Heart left ventricle (tissue), 16 donors: ENCODE measurements at regions not wholly inside any gene's neighbourhood (a gene's known extent, or its start where the extent isn't known, plus 50 kb on each side); places are given as distances from the start of the nearest gene placed in this dataset.
"Not testable (repeated sequence)": the region's sequence is repeated elsewhere in the genome, so short reads cannot be mapped to it uniquely, and the experiment has no call there.

Experiments used
- ATAC-seq, 4 donors: fragments of 200-7000 bp; cut with Tn5 transposase; one replicate each; pipeline ENCODE4 v1.9.1; 2020 to 2022; ENCODE audit warnings: moderate library complexity in 4 of 4, mild to moderate bottlenecking in 3 of 4, moderate number of reproducible peaks in 1 of 4
- DNase-seq, 5 donors: peaks; one replicate each; pipeline ENCODE4 v3.0.0-alpha.2; 2020
- H3K27ac ChIP-seq, 12 donors: fragments of 200-600 bp; sonication (generic) in 4 of 12; one replicate each; pipeline versions ENCODE4 v1.5.0 to v1.8.0; 2016 to 2022; ENCODE audit warnings: mild to moderate bottlenecking in 2 of 12
- H3K27me3 ChIP-seq, 9 donors: fragments of 200-600 bp; sonication (generic) in 2 of 9; one replicate each; pipeline versions ENCODE4 v1.5.1 to v1.8.0; 2016 to 2022; ENCODE audit warnings: mild to moderate bottlenecking in 3 of 9
- H3K36me3 ChIP-seq, 9 donors: fragments of 200-600 bp; sonication (generic) in 2 of 9; one replicate each; pipeline versions ENCODE4 v1.5.0 to v1.8.0; 2018 to 2022; ENCODE audit warnings: mild to moderate bottlenecking in 2 of 9
- H3K4me1 ChIP-seq, 12 donors: fragments of 200-600 bp; sonication (generic) in 4 of 12; one replicate each; pipeline versions ENCODE4 v1.5.0 to v1.8.0; 2016 to 2022; ENCODE audit warnings: mild to moderate bottlenecking in 3 of 12
- H3K4me3 ChIP-seq, 12 donors: fragments of 200-600 bp; sonication (generic) in 4 of 12; one replicate each; pipeline versions ENCODE4 v1.5.0 to v1.8.0; 2017 to 2022; ENCODE audit warnings: mild to moderate bottlenecking in 9 of 12, moderate library complexity in 4 of 12
- H3K9me3 ChIP-seq, 12 donors: fragments of 200-600 bp; sonication (generic) in 4 of 12; one replicate each; pipeline versions ENCODE4 v1.5.0 to v1.8.0; 2016 to 2022; ENCODE audit warnings: mild to moderate bottlenecking in 1 of 12
- CTCF ChIP-seq, 12 donors: fragments of 200-600 bp; sonication (generic) in 4 of 12; IDR thresholded peaks; one replicate each; pipeline versions ENCODE4 v1.5.0 to v1.8.0; 2018 to 2022; ENCODE audit warnings: antibody characterized with exemption in 12 of 12, mild to moderate bottlenecking in 5 of 12
- POLR2A ChIP-seq, 2 donors: fragments of 450-650 bp; IDR thresholded peaks; one replicate each; pipeline ENCODE4 v1.6.1; 2017; ENCODE audit warnings: antibody characterized with exemption in 2 of 2, mild to moderate bottlenecking in 2 of 2, moderate library complexity in 2 of 2
- WGBS, 4 donors: extraction: QIAGEN DNeasy Blood & Tissue Kit in 2 of 4; methylation state at CpG; one replicate each; pipeline versions ENCODE4 v1.1.5 to v1.1.7; 2013 to 2018; 5-methylcytosine and 5-hydroxymethylcytosine counted together
- intact Hi-C, 10 donors: fragments of 100-400 bp; cut with DNase I; formaldehyde crosslinking; loops; one replicate each; pipeline versions ENCODE4 v1.11.1 to v1.14.2; 2022
- donor health status: ischemic (EF 13 %, LVEDD 7.1; RV severe dilation, severe dysfunction).
- donor health status: healthy with polysubstance abuse.
- donor health status: DM: no; HTN: yes; CAD: no.
- donor health status: DM: no; HTN: no; CAD: no.
- donor health status: ischemic (EF 25% LVEDD 6.9; RV normal size, moderate dysfunction).
- donor health status: ischemic (EF 25% LVEDD 5.7; RV mildly dilated, moderate dysfunction).
- donor health status: healthy.
- donor health status: DM: yes; HTN: yes; CAD: no.
- donor health status: ischemic (EF 35%, LVEDD 5.7; RV mildly dilated, moderate dysfunction).
- donor health status: nonischemic (EF 11% LVEDD 7.7; RV severe dilation, severe dysfunction).
- donor health status: DM: yes; HTN: yes; CAD: no.
- donor health status: PGD.
- donor health status: ischemic (EF 29% LVEDD 5.4; RV normal size, mild dysfunction).
- donor health status: nonischemic (EF 23%, LVEDD 6.1; RV moderate dilation, normal function).

GRCh38 chr1:81183553-81183952, 617.2 kb upstream of the ADGRL2 start:
- H3K27me3 ChIP-seq, result no peaks in the 10 kb centered on the region
- no peaks in the 10 kb centered on the region for H3K4me1 ChIP-seq
- intact Hi-C loops, result no loop called here
- no peak for DNase-seq
- no peak overlapping the region for H3K27ac ChIP-seq
- H3K9me3 ChIP-seq, result peaks cover 0 to 14% (median 0%) of the 10 kb centered on the region in 12 donors
- H3K36me3 ChIP-seq, result no peaks in the 10 kb centered on the region
- no peak for TF ChIP-seq POLR2A (IDR thresholded peaks at IDR 0.05)
- no peak for TF ChIP-seq CTCF (IDR thresholded peaks at IDR 0.05)
- 65 to 83% (median 74%) methylated on average over 1 of the region's 1 CpG for WGBS, 4 donors
- no peak for ATAC-seq
- no peak overlapping the region for H3K4me3 ChIP-seq

- Histone ChIP-seq H3K36me3 (no peaks in the 10 kb centered on the region), H3K9me3 (peaks cover 0 to 14% (median 0%) of the 10 kb centered on the region in 12 donors), H3K27ac (no peak overlapping the region), H3K4me3 (no peak overlapping the region), H3K4me1 (no peaks in the 10 kb centered on the region), H3K27me3 (no peaks in the 10 kb centered on the region)
- no peak for DNase-seq
- intact Hi-C loops, result no loop called here
- 62 to 74% (median 69%) methylated on average over 6 of the region's 6 CpGs for whole genome bisulfite sequencing, 4 donors
- TF ChIP-seq POLR2A (IDR thresholded peaks at IDR 0.05), result no peak
- no peak for TF ChIP-seq CTCF (IDR thresholded peaks at IDR 0.05)
- no peak for ATAC-seq
These were observed 617.7 kb upstream of the ADGRL2 start for GRCh38 chr1:81183051-81183450.

GRCh38 chr1:81179242-81179641, 621.5 kb upstream of the ADGRL2 start:
- intact Hi-C loops, result no loop called here
- DNase-seq, result no peak
- Histone ChIP-seq H3K4me1 (no peaks in the 10 kb centered on the region), H3K4me3 (no peak overlapping the region), H3K9me3 (peaks cover 0 to 14% (median 0%) of the 10 kb centered on the region in 12 donors), H3K36me3 (no peaks in the 10 kb centered on the region), H3K27ac (no peak overlapping the region), H3K27me3 (no peaks in the 10 kb centered on the region)
- WGBS, 4 donors, result 20 to 46% (median 38%) methylated on average over 1 of the region's 1 CpG
- TF ChIP-seq POLR2A (IDR thresholded peaks at IDR 0.05) (no peak), CTCF (IDR thresholded peaks at IDR 0.05) (no peak)
- ATAC-seq, result no peak

- DNase-seq, H3K4me3 ChIP-seq, H3K27ac ChIP-seq, ATAC-seq, H3K4me1 ChIP-seq, H3K36me3 ChIP-seq, H3K27me3 ChIP-seq, intact Hi-C loops: not testable (repeated sequence)
- WGBS, 4 donors, result 88 to 96% (median 93%) methylated on average over 5 to 24 of the region's 30 CpGs
- peaks cover 0 to 17% (median 2%) of the 10 kb centered on the region in 12 donors for H3K9me3 ChIP-seq
These were observed 622.2 kb upstream of the ADGRL2 start for GRCh38 chr1:81178431-81179093.
